Esophagus muscularis mucosa (tissue), 4 donors: ENCODE measurements at regions not wholly inside any gene's neighbourhood (a gene's known extent, or its start where the extent isn't known, plus 50 kb on each side); places are given as distances from the start of the nearest gene placed in this dataset.

ENCODE experiments used
- EP300 ChIP-seq: sonication (generic); formaldehyde crosslinking; IDR thresholded peaks from one replicate; pipeline ENCODE4 v1.6.1; 2017; ENCODE audit warnings: antibody characterized with exemption
- POLR2A ChIP-seq: fragments of 450-650 bp; IDR thresholded peaks from one replicate; pipeline ENCODE4 v1.6.1; 2017; ENCODE audit warnings: antibody characterized with exemption, moderate library complexity, mild to moderate bottlenecking, low read depth
- POLR2AphosphoS5 ChIP-seq, 2 donors: sonication (generic); formaldehyde crosslinking; IDR thresholded peaks; one replicate each; pipeline ENCODE4 v1.6.1; 2017; ENCODE audit warnings: antibody characterized with exemption in 2 of 2
- TF ChIP-seq, protein P1 (sequence below), 3 experiments: fragments of 200-600 bp in 2 of 3; fragments of 450-650 bp in 1 of 3; sonication (generic) in 2 of 3; IDR thresholded peaks; one replicate each; pipeline ENCODE4 v1.5.1; 2017 to 2019; ENCODE audit warnings: antibody characterized with exemption in 3 of 3, mild to moderate bottlenecking in 2 of 3, moderate library complexity in 1 of 3

DNA sequence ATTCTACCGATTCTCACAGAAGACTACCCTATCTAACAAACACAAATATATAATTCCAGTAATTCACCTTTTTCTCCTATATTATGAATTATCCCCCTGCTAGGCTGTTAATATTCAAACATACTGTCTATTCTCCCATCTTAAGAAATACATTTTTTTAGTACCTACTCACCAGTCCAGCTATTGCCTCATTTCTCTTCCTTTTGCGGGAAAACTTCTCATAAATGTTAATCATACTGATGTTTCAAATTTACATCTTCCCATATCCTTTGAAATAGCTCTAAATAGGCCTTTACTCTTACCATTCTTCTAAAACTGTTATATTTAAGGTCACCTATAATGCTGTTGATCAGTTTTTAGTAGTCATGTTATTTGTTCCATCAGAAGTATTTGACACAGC lies 759.1 kb upstream of the SLIT2 start:
- TF ChIP-seq, protein P1, sequence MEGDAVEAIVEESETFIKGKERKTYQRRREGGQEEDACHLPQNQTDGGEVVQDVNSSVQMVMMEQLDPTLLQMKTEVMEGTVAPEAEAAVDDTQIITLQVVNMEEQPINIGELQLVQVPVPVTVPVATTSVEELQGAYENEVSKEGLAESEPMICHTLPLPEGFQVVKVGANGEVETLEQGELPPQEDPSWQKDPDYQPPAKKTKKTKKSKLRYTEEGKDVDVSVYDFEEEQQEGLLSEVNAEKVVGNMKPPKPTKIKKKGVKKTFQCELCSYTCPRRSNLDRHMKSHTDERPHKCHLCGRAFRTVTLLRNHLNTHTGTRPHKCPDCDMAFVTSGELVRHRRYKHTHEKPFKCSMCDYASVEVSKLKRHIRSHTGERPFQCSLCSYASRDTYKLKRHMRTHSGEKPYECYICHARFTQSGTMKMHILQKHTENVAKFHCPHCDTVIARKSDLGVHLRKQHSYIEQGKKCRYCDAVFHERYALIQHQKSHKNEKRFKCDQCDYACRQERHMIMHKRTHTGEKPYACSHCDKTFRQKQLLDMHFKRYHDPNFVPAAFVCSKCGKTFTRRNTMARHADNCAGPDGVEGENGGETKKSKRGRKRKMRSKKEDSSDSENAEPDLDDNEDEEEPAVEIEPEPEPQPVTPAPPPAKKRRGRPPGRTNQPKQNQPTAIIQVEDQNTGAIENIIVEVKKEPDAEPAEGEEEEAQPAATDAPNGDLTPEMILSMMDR (IDR thresholded peaks at IDR 0.05) = no peak
- TF ChIP-seq POLR2A (no peak), EP300 (no peak), POLR2AphosphoS5 (IDR thresholded peaks at IDR 0.05) (no peak)
